C4-2B (cell line): ENCODE measurements at regions not wholly inside any gene's neighbourhood (a gene's known extent, or its start where the extent isn't known, plus 50 kb on each side); places are given as distances from the start of the nearest gene placed in this dataset.

Experiments used
- ZFX ChIP-seq: fragments of 450-650 bp; IDR thresholded peaks from 2 replicates; pipeline ENCODE4 v1.6.1; 2017
- TF ChIP-seq, protein P1 (sequence below): fragments of 450-650 bp; conservative IDR thresholded peaks from 2 replicates; pipeline ENCODE4 v1.5.1; 2017; ENCODE audit warnings: mild to moderate bottlenecking

GRCh38 chr2:120480903-120481445 lies 135.0 kb downstream of the INHBB start:
- TF ChIP-seq, protein P1, sequence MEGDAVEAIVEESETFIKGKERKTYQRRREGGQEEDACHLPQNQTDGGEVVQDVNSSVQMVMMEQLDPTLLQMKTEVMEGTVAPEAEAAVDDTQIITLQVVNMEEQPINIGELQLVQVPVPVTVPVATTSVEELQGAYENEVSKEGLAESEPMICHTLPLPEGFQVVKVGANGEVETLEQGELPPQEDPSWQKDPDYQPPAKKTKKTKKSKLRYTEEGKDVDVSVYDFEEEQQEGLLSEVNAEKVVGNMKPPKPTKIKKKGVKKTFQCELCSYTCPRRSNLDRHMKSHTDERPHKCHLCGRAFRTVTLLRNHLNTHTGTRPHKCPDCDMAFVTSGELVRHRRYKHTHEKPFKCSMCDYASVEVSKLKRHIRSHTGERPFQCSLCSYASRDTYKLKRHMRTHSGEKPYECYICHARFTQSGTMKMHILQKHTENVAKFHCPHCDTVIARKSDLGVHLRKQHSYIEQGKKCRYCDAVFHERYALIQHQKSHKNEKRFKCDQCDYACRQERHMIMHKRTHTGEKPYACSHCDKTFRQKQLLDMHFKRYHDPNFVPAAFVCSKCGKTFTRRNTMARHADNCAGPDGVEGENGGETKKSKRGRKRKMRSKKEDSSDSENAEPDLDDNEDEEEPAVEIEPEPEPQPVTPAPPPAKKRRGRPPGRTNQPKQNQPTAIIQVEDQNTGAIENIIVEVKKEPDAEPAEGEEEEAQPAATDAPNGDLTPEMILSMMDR: no peak
- TF ChIP-seq ZFX: no peak
